ENCODE measurements at regions not wholly inside any gene's neighbourhood (a gene's known extent, or its start where the extent isn't known, plus 50 kb on each side); places are given as distances from the start of the nearest gene placed in this dataset.
"Not testable (repeated sequence)": the region's sequence is repeated elsewhere in the genome, so short reads cannot be mapped to it uniquely, and the experiment has no call there.

DNA sequence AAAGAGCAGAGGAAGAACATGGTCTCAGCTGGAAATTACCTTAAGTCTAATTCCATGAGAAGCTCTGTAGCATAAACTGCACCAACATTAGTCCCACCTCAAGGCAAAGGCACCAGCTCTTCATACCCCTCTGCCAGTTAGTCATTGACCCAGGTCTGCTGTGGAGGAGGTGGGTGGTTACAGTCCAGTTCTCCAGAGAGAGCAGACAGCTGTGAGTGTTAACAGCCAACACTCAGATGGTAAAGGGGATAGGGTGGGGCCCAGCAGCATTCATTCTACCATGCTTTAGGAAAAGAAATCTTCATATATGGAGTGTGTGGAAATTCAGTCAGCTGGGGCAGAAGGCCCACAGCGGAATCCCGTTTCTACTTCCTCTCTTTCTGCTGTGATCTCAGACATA lies 159.7 kb upstream of the FBXO11 start:
- Mint-ChIP-seq H3K36me3 (peaks cover 4% of the 10 kb centered on the region), H3K4me3 (no peak overlapping the region), H3K9me3 (peaks cover 0 to 2% (median 0%) of the 10 kb centered on the region in 3 donors), H3K27ac (no peak overlapping the region), H3K27me3 (peaks cover 5% of the 10 kb centered on the region), H3K4me1 (no peaks in the 10 kb centered on the region)

GRCh38 chr2:48069769-48070168 lies 163.5 kb upstream of the FBXO11 start:
- peaks cover 0 to 2% (median 0%) of the 10 kb centered on the region in 3 donors for H3K9me3 Mint-ChIP-seq
- H3K27ac Mint-ChIP-seq: no peak overlapping the region
- peaks cover 0 to 2% (median 0%) of the 10 kb centered on the region in 3 donors for H3K4me1 Mint-ChIP-seq
- peaks cover 5% of the 10 kb centered on the region for H3K27me3 Mint-ChIP-seq
- H3K4me3 Mint-ChIP-seq: no peak overlapping the region
- H3K36me3 Mint-ChIP-seq: peaks cover 4% of the 10 kb centered on the region

DNA sequence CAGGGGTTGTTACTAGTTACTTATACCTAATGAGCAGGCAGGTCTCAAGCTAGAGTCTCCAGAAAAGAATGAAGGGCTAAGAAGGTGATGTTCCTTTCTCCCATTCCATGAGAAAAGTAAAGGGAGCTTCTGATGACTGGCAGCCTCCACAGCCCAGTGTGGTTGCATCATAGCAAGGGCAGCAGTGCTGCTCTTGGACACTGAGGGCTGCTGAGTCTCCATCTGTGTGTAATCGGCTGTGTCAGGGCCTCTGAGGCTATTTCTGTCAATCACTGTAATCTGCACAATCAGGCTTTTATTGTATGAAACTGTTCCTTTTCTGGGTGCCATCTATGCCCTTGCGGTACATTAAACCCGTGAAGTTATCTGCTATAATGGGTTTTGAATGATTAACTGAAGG lies 164.1 kb upstream of the FBXO11 start:
- Mint-ChIP-seq H3K9me3 (peaks cover 0 to 2% (median 0%) of the 10 kb centered on the region in 3 donors), H3K4me1 (peaks cover 0 to 2% (median 0%) of the 10 kb centered on the region in 3 donors), H3K4me3 (no peak overlapping the region), H3K27me3 (peaks cover 5% of the 10 kb centered on the region), H3K27ac (no peak overlapping the region), H3K36me3 (peaks cover 4% of the 10 kb centered on the region)

DNA sequence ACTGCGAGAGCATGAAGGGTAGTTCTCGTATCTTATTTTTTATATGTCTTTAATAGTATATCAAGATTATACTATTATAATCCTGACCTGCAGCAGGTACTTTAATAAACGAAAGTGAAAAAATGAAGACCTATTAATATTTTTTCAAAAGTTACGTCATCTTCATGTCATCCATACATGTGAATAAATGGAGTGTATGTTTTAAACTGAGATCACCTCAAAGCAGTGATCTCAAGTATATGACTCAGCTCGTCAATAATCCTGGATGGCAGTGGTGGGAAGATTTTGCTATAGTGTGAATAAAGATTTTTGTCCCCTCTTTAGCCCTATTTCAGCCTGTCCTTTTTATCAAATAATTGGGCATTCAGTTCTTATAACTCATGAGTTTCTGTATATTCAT lies 166.3 kb upstream of the FBXO11 start:
- Mint-ChIP-seq H3K4me3 (no peak overlapping the region), H3K9me3 (peaks cover 0 to 2% (median 0%) of the 10 kb centered on the region in 3 donors), H3K27me3 (peaks cover 6% of the 10 kb centered on the region), H3K36me3 (no peaks in the 10 kb centered on the region), H3K27ac (no peak overlapping the region), H3K4me1 (peaks cover 0 to 2% (median 0%) of the 10 kb centered on the region in 3 donors)

DNA sequence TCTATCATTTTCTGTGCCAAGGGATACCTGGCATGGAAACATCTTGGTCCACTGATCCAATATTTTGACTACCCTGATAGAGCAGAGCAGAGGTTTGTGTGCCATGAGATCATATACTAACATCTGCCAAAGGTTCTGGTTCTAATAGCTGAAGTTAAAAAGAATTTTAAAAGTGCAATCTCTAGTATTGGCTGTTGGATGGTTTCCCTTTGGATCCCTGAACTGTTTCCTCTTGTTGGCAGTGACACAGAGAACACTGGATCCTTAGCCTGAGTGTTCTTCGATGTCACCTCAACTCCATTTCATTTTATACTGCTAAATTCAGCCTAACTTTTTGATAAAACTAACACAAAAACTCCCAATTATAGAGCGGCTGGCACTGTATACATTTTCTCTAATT lies 169.3 kb upstream of the FBXO11 start:
- Mint-ChIP-seq H3K27ac (no peak overlapping the region), H3K4me1 (peaks cover 0 to 6% (median 3%) of the 10 kb centered on the region in 3 donors), H3K36me3 (no peaks in the 10 kb centered on the region), H3K27me3 (peaks cover 3% of the 10 kb centered on the region), H3K4me3 (no peak overlapping the region), H3K9me3 (no peaks in the 10 kb centered on the region)

- H3K4me3 Mint-ChIP-seq: no peak overlapping the region
- H3K27me3 Mint-ChIP-seq: peaks cover 2% of the 10 kb centered on the region
- H3K36me3 Mint-ChIP-seq: no peaks in the 10 kb centered on the region
- H3K4me1 Mint-ChIP-seq: peaks cover 0 to 8% (median 5%) of the 10 kb centered on the region in 3 donors
- H3K9me3 Mint-ChIP-seq: peaks cover 0 to 2% (median 0%) of the 10 kb centered on the region in 3 donors
- no peak overlapping the region for H3K27ac Mint-ChIP-seq
Measured at GRCh38 chr2:48080534-48081316, 174.4 kb upstream of the FBXO11 start.

DNA sequence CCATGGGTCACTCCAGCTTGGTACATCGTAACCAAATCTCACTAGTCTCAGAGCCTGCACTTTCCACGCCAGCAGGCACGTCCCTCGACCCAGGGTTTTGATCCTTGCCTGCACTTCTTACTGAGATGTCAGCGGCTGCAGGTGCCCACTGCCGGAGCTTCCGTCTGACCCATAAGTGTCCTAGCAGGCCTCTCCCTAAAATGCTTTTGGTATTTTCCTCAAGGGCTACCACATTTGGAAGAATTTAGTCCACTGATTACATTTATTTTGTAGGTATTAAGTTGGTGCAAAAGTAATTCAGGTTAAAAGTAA lies 175.0 kb upstream of the FBXO11 start:
- Mint-ChIP-seq H3K27ac (no peak overlapping the region), H3K4me1 (peaks cover 0 to 8% (median 5%) of the 10 kb centered on the region in 3 donors), H3K36me3 (no peaks in the 10 kb centered on the region), H3K9me3 (peaks cover 0 to 2% (median 0%) of the 10 kb centered on the region in 3 donors), H3K27me3 (peaks cover 1% of the 10 kb centered on the region), H3K4me3 (no peak overlapping the region)

GRCh38 chr2:48085888-48086287 lies 179.6 kb upstream of the FBXO11 start:
- Mint-ChIP-seq H3K27me3 (no peaks in the 10 kb centered on the region), H3K36me3 (no peaks in the 10 kb centered on the region), H3K4me3 (no peak overlapping the region), H3K4me1 (peaks cover 0 to 2% (median 0%) of the 10 kb centered on the region in 3 donors), H3K27ac (no peak overlapping the region), H3K9me3 (peaks cover 0 to 2% (median 0%) of the 10 kb centered on the region in 3 donors)

DNA sequence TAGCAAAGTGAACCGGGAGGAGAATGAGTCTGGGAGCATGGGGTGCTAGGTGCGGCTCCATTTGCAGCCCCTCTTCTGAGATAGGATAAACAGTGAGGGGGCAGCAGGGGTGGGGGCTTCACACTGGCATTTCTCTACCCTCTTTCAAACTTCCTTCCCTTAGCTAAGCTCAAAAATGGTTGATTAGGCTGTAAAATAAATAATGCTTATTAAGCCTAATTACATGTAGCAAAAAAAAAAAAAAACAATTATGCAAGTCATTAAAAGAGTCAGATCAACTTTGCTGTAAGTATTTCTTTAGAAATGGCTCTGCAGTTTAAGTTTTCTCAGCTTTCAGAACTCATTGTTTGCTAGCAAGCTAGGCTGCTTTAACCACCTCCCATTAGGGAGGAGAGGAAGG lies 182.7 kb upstream of the FBXO11 start:
- Mint-ChIP-seq H3K36me3 (no peaks in the 10 kb centered on the region), H3K27ac (no peak overlapping the region), H3K27me3 (no peaks in the 10 kb centered on the region), H3K9me3 (peaks cover 0 to 2% (median 0%) of the 10 kb centered on the region in 3 donors), H3K4me1 (no peaks in the 10 kb centered on the region), H3K4me3 (no peak overlapping the region)

- Mint-ChIP-seq H3K9me3 (peaks cover 0 to 2% (median 0%) of the 10 kb centered on the region in 3 donors), H3K27ac (no peak overlapping the region)
Measured at GRCh38 chr2:48089644-48090043, 183.3 kb upstream of the FBXO11 start.

DNA sequence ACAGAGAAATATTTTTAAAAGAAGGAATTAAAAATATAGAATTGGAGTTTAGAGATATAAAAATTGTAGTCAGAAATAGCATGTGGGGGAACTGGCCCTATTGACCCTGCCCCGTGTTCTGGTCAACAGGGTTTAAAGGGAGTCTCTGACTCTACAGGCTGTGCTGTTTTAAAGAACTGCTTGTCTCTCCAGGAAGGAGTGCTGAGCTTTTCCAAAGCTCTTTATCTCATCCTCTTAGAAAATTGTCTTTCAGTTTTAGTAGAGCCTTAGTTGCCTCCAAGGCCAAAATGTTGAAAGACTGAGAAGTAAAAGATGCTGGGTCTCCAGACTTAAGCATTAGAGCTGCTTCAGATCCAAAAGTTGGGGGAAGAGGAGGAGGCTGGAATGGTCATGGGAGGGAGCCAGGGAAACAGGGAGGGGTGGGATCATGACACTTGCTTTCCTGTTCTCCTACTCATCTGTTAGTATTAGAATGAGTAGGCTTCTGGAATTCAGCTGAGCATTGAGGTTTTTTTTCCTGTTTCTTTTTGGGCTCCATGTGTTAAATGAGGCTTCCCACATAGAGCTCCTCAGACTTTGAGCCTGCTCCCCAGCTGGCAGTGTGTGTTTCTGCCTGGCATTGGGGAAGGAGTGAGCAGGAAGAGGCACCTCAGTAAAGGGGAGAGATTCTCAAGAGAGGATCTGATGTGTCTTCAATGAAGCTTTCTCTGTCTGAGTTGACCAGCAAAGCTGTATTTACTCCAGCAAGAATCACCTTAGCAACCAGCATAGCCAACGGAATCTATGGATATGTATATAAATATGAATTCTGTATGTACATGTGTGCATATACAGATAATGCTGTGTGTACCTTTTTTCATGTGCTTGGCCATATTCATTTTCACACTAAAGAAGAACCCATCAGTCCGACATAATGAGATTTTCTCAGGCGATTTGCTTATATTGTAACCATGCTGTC lies 186.8 kb upstream of the FBXO11 start:
- Mint-ChIP-seq H3K9me3 (no peaks in the 10 kb centered on the region), H3K27me3 (peaks cover 5% of the 10 kb centered on the region), H3K27ac (no peak overlapping the region), H3K4me3 (no peak overlapping the region), H3K36me3 (no peaks in the 10 kb centered on the region), H3K4me1 (peaks cover 0 to 2% (median 0%) of the 10 kb centered on the region in 3 donors)

More at GRCh38 chr2:48089644-48090043, 183.3 kb upstream of the FBXO11 start:
- Mint-ChIP-seq H3K4me3 (no peak overlapping the region), H3K36me3 (no peaks in the 10 kb centered on the region), H3K27me3 (no peaks in the 10 kb centered on the region), H3K4me1 (no peaks in the 10 kb centered on the region)

DNA sequence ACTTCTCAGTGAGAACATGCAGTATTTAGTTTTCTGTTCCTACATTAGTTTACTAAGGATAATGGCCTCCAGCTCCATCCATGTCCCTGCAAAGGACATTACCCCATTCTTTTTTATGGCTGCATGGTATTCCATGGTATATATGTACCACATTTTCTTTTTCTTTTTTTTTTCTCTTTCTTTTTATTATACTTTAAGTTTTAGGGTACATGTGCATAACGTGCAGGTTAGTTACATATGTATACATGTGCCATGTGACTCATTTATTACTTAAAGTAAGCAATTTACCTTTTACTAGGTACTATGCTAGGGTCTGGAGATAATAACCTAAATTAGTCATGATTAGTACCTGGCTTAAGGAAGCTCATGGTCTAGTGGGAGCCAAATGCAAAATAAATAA lies 190.5 kb upstream of the FBXO11 start:
- not testable (repeated sequence) for H3K9me3 Mint-ChIP-seq, H3K36me3 Mint-ChIP-seq, H3K4me1 Mint-ChIP-seq, H3K27ac Mint-ChIP-seq, H3K27me3 Mint-ChIP-seq, H3K4me3 Mint-ChIP-seq

DNA sequence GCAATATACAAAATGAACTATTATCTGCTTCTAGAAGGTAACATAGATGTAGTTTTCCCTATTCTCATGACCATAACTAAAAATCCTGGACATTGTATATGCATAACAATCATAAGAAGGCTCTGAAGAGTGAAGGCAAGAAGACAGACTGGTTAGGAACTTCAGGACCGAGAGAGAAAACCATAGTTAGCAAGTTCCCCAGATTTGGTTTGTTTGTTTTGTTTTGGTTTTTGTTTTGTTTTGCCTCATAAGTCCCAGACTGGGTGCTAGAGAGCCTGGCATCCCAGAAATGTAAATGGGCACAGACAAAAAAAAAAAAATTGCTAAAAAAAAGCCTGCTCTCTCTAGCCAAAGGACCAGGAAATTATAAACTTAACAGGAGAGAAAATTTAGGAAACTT lies 192.2 kb upstream of the FBXO11 start:
- peaks cover 0 to 8% (median 8%) of the 10 kb centered on the region in 3 donors for H3K9me3 Mint-ChIP-seq

GRCh38 chr2:48104418-48104817 lies 198.1 kb upstream of the FBXO11 start:
- no peak overlapping the region for H3K4me3 Mint-ChIP-seq
- no peaks in the 10 kb centered on the region for H3K36me3 Mint-ChIP-seq
- no peak overlapping the region for H3K27ac Mint-ChIP-seq
- H3K9me3 Mint-ChIP-seq: peaks cover 0 to 7% (median 7%) of the 10 kb centered on the region in 3 donors
- H3K27me3 Mint-ChIP-seq: no peaks in the 10 kb centered on the region
- peaks cover 0 to 9% (median 4%) of the 10 kb centered on the region in 3 donors for H3K4me1 Mint-ChIP-seq

More for the DNA sequence above, 192.2 kb upstream of the FBXO11 start:
- peaks cover 0 to 6% (median 0%) of the 10 kb centered on the region in 3 donors for H3K4me1 Mint-ChIP-seq
- H3K27ac Mint-ChIP-seq: no peak overlapping the region
- H3K27me3 Mint-ChIP-seq: peaks cover 5% of the 10 kb centered on the region
- no peaks in the 10 kb centered on the region for H3K36me3 Mint-ChIP-seq
- peak overlapping the region in 1 of 4 donors; percentile 24 for H3K4me3 Mint-ChIP-seq

GRCh38 chr2:48105848-48106247 lies 199.6 kb upstream of the FBXO11 start:
- peaks cover 1 to 9% (median 4%) of the 10 kb centered on the region in 3 donors for H3K4me1 Mint-ChIP-seq
- peaks cover 0 to 2% (median 0%) of the 10 kb centered on the region in 3 donors for H3K9me3 Mint-ChIP-seq
- no peak overlapping the region for H3K4me3 Mint-ChIP-seq
- no peaks in the 10 kb centered on the region for H3K27me3 Mint-ChIP-seq
- no peak overlapping the region for H3K27ac Mint-ChIP-seq
- H3K36me3 Mint-ChIP-seq: no peaks in the 10 kb centered on the region
